CD14-positive monocyte (primary cell): ENCODE measurements at regions not wholly inside any gene's neighbourhood (a gene's known extent, or its start where the extent isn't known, plus 50 kb on each side); places are given as distances from the start of the nearest gene placed in this dataset.

Experiments
- DNase-seq, 3 donors: peaks; one replicate each; pipeline ENCODE4 v3.0.0-alpha.2; 2011 to 2022
- H2AFZ ChIP-seq: 2 replicates; pipeline ENCODE4 v1.6.0; 2012; ENCODE audit warnings: mild to moderate bottlenecking, low read depth, low read length, inconsistent platforms; ENCODE audit not compliant: insufficient read depth, poor library complexity, severe bottlenecking
- H3K27ac ChIP-seq, 2 donors: 1 replicate in 1 of 2; 2 replicates in 1 of 2; pipeline ENCODE4 v1.5.1; 2012 to 2013; ENCODE audit warnings: low read length in 2 of 2, control low read depth in 1 of 2, inconsistent platforms in 1 of 2, low read depth in 1 of 2, mild to moderate bottlenecking in 1 of 2
- H3K27me3 ChIP-seq, 2 donors: one replicate each; pipeline versions ENCODE4 v1.6.0 to v1.6.1; 2011 to 2013; ENCODE audit warnings: low read length in 2 of 2; ENCODE audit not compliant: control insufficient read depth in 2 of 2, insufficient read depth in 2 of 2
- H3K36me3 ChIP-seq, 2 donors: replicated peaks in 1 of 2; 1 replicate in 1 of 2; 2 replicates in 1 of 2; pipeline versions ENCODE4 v1.5.1 to v1.6.1; 2012 to 2013; ENCODE audit warnings: low read length in 2 of 2, control low read depth in 1 of 2, inconsistent platforms in 1 of 2, mild to moderate bottlenecking in 1 of 2; ENCODE audit not compliant: insufficient read depth in 2 of 2, control insufficient read depth in 1 of 2
- H3K4me1 ChIP-seq, 2 donors: 1 replicate in 1 of 2; 2 replicates in 1 of 2; pipeline versions ENCODE4 v1.5.1 to v1.6.1; 2012 to 2013; ENCODE audit warnings: low read length in 2 of 2, control low read depth in 1 of 2, inconsistent platforms in 1 of 2, mild to moderate bottlenecking in 1 of 2, moderate library complexity in 1 of 2; ENCODE audit not compliant: insufficient read depth in 2 of 2, control insufficient read depth in 1 of 2
- H3K4me2 ChIP-seq: replicated peaks from 2 replicates; pipeline ENCODE3; 2012; ENCODE audit warnings: low read length, moderate library complexity, mild to moderate bottlenecking; ENCODE audit not compliant: poor library complexity, severe bottlenecking; ENCODE audit errors: extremely low read depth
- H3K4me3 ChIP-seq, 3 experiments: fragments of 200-600 bp in 1 of 3; sonication (generic) in 1 of 3; replicated peaks in 1 of 3; 1 replicate in 2 of 3; 2 replicates in 1 of 3; pipeline ENCODE4 v1.5.1; 2011 to 2013; ENCODE audit warnings: low read length in 3 of 3, mild to moderate bottlenecking in 3 of 3, control low read depth in 2 of 3, low read depth in 2 of 3, inconsistent platforms in 1 of 3, moderate library complexity in 1 of 3
- H3K79me2 ChIP-seq: 2 replicates; pipeline ENCODE4 v1.6.0; 2012; ENCODE audit warnings: mild to moderate bottlenecking, control low read depth, inconsistent platforms, low read length, moderate library complexity; ENCODE audit not compliant: insufficient read depth
- H3K9ac ChIP-seq: 2 replicates; pipeline ENCODE4 v1.6.0; 2017; ENCODE audit warnings: low read length, mild to moderate bottlenecking; ENCODE audit not compliant: insufficient read depth, poor library complexity, severe bottlenecking
- H3K9me3 ChIP-seq, 2 donors: replicated peaks in 1 of 2; 1 replicate in 1 of 2; 2 replicates in 1 of 2; pipeline versions ENCODE4 v1.5.1 to v1.6.1; 2012 to 2013; ENCODE audit warnings: low read length in 2 of 2, control low read depth in 1 of 2; ENCODE audit not compliant: control insufficient read depth in 1 of 2, insufficient read depth in 1 of 2
- H4K20me1 ChIP-seq: 2 replicates; pipeline ENCODE4 v1.6.0; 2012; ENCODE audit warnings: mild to moderate bottlenecking, low read length, control low read depth, moderate library complexity; ENCODE audit not compliant: insufficient read depth
- H3K27ac Mint-ChIP-seq, 7 donors: one replicate each; pipeline ENCODE4 v1.8.0; 2020; ENCODE audit warnings: mild to moderate bottlenecking in 7 of 7, mixed read lengths in 7 of 7, moderate library complexity in 6 of 7, inconsistent platforms in 2 of 7
- H3K27me3 Mint-ChIP-seq, 3 donors: one replicate each; pipeline ENCODE4 v1.8.0; 2021 to 2022; ENCODE audit warnings: low read depth in 3 of 3, mild to moderate bottlenecking in 3 of 3, mixed read lengths in 3 of 3, moderate library complexity in 3 of 3, inconsistent platforms in 1 of 3
- H3K36me3 Mint-ChIP-seq, 2 donors: one replicate each; pipeline ENCODE4 v1.8.0; 2020; ENCODE audit warnings: mixed read lengths in 2 of 2, inconsistent platforms in 1 of 2, mild to moderate bottlenecking in 1 of 2
- H3K4me1 Mint-ChIP-seq: one replicate; pipeline ENCODE4 v1.8.0; 2020; ENCODE audit warnings: mild to moderate bottlenecking, mixed read lengths
- H3K4me3 Mint-ChIP-seq, 2 donors: one replicate each; pipeline ENCODE4 v1.8.0; 2020; ENCODE audit warnings: mild to moderate bottlenecking in 2 of 2, mixed read lengths in 2 of 2, moderate library complexity in 1 of 2
- H3K9me3 Mint-ChIP-seq, 7 donors: one replicate each; pipeline ENCODE4 v1.8.0; 2020 to 2022; ENCODE audit warnings: mixed read lengths in 7 of 7, mild to moderate bottlenecking in 6 of 7, moderate library complexity in 6 of 7, inconsistent platforms in 2 of 7
- WGBS: methylation state at CpG from one replicate; pipeline ENCODE4 v1.1.5; 2013; ENCODE audit warnings: missing lambda C conversion rate; ENCODE audit not compliant: insufficient coverage; 5-methylcytosine and 5-hydroxymethylcytosine counted together
- intact Hi-C, 2 donors: fragments of 100-400 bp; cut with micrococcal nuclease; formaldehyde crosslinking; loops; one replicate each; pipeline versions ENCODE4 v1.15.0 to v1.15.1; 2023
- TF ChIP-seq, protein P1 (sequence below): fragments of 200-600 bp; IDR thresholded peaks from one replicate; pipeline ENCODE4 v1.8.0; 2022; ENCODE audit warnings: antibody characterized with exemption, mild to moderate bottlenecking

DNA sequence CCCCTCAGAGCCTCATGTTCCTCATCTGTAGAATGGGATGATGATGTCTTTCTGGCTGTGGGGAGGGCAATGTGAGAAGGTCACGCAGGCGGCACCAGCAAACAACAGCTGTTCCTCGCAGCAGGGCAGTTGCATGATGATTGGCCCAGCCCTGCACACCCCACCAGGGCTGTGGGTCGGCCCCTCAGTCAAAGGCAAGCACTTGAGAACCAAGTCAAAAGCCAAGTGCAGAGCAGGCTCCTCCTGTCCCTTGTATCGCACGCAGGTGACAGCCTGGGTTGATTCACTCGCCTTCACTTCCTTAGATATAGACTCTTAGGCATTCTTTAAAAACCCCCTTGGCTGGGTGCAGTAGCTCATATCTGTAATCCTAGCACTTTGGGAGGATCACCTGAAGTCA, 191.9 kb upstream of the C1orf174 start:
- H3K9ac ChIP-seq, result no peak overlapping the region
- Mint-ChIP-seq H3K4me3 (no peak overlapping the region), H3K9me3 (peaks cover 33 to 76% (median 52%) of the 10 kb centered on the region in 7 donors), H3K4me1 (no peaks in the 10 kb centered on the region), H3K27me3 (no peaks in the 10 kb centered on the region), H3K36me3 (no peaks in the 10 kb centered on the region), H3K27ac (no peak overlapping the region)
- H3K4me2 ChIP-seq, result no peak overlapping the region
- peaks cover 31 to 81% of the 10 kb centered on the region in 2 donors for H3K9me3 ChIP-seq
- H3K36me3 ChIP-seq, result no peaks in the 10 kb centered on the region
- intact Hi-C loops, result no loop called here
- no peak for DNase-seq
- no peak overlapping the region for H3K27ac ChIP-seq
- H2AFZ ChIP-seq, result no peak overlapping the region
- H4K20me1 ChIP-seq, result no peaks in the 10 kb centered on the region
- no peak overlapping the region for H3K4me3 ChIP-seq
- no peaks in the 10 kb centered on the region for H3K27me3 ChIP-seq
- no peaks in the 10 kb centered on the region for H3K79me2 ChIP-seq
- no peaks in the 10 kb centered on the region for H3K4me1 ChIP-seq
- TF ChIP-seq, protein P1, sequence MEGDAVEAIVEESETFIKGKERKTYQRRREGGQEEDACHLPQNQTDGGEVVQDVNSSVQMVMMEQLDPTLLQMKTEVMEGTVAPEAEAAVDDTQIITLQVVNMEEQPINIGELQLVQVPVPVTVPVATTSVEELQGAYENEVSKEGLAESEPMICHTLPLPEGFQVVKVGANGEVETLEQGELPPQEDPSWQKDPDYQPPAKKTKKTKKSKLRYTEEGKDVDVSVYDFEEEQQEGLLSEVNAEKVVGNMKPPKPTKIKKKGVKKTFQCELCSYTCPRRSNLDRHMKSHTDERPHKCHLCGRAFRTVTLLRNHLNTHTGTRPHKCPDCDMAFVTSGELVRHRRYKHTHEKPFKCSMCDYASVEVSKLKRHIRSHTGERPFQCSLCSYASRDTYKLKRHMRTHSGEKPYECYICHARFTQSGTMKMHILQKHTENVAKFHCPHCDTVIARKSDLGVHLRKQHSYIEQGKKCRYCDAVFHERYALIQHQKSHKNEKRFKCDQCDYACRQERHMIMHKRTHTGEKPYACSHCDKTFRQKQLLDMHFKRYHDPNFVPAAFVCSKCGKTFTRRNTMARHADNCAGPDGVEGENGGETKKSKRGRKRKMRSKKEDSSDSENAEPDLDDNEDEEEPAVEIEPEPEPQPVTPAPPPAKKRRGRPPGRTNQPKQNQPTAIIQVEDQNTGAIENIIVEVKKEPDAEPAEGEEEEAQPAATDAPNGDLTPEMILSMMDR, result no peak
- 88% methylated on average over 6 of the region's 7 CpGs for WGBS

DNA sequence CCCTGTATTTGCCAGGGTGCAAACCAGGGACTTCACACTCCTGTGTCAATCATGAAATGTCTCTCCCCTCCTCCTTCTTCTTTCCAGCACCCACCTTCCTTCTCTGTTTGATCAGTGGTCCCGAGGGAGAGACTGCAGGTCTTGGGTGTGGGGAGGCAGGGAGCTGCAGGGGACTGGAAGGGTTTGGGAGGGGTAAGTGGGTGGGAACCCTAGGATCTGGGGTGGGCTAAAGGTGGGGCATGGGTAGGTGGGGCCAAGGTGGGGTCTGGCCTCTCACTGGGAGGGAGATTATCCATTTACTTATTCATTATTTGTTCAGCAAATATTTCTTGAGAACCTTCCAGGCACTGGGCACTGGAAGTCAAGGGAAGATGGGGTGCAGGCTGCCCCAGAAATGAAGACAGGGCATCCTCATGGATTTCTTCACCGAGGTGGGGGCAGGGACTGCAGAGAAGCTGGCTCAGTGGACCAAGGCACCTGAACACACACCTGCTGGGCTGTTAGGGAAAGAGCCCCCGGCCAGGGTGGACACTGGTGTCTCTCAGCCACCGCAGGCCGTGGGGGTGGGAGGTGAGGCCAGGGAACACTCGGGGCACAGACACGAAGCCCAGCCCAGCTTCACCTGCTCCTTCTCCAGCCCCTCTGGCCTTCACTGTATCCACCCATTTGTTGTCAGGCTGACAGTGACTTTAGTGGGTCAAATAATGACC, 193.9 kb upstream of the C1orf174 start:
- Mint-ChIP-seq H3K36me3 (no peaks in the 10 kb centered on the region), H3K4me3 (no peak overlapping the region), H3K27me3 (no peaks in the 10 kb centered on the region), H3K4me1 (no peaks in the 10 kb centered on the region), H3K9me3 (peaks cover 25 to 67% (median 49%) of the 10 kb centered on the region in 7 donors), H3K27ac (no peak overlapping the region)
- WGBS, result 64% methylated on average over 1 of the region's 7 CpGs
- Histone ChIP-seq H3K9ac (no peak overlapping the region), H4K20me1 (no peaks in the 10 kb centered on the region), H3K79me2 (no peaks in the 10 kb centered on the region), H3K27ac (no peak overlapping the region), H3K36me3 (no peaks in the 10 kb centered on the region), H3K9me3 (peaks cover 35 to 71% of the 10 kb centered on the region in 2 donors), H3K27me3 (no peaks in the 10 kb centered on the region), H3K4me3 (no peak overlapping the region), H3K4me2 (no peak overlapping the region), H2AFZ (no peak overlapping the region), H3K4me1 (no peaks in the 10 kb centered on the region)
- intact Hi-C loops, result no loop called here
- DNase-seq, result no peak
- TF ChIP-seq, protein P1, result no peak
